ENCODE measurements at regions not wholly inside any gene's neighbourhood (a gene's known extent, or its start where the extent isn't known, plus 50 kb on each side); places are given as distances from the start of the nearest gene placed in this dataset.

- TF ChIP-seq EZH2 (optimal IDR thresholded peaks at IDR 0.05; ENCODE audit: low read depth, low read length): no peak
- no peak for TF ChIP-seq CTCF (IDR thresholded peaks at IDR 0.05; ENCODE audit: low read length)
- TF ChIP-seq EZH2phosphoT487 (IDR thresholded peaks at IDR 0.05; ENCODE audit: low read length): no peak
Measured at GRCh38 chrX:8254401-8254800, 83.3 kb upstream of the VCX2 start.
